ENCODE measurements at regions not wholly inside any gene's neighbourhood (a gene's known extent, or its start where the extent isn't known, plus 50 kb on each side); places are given as distances from the start of the nearest gene placed in this dataset.

- TF ChIP-seq, protein P1, sequence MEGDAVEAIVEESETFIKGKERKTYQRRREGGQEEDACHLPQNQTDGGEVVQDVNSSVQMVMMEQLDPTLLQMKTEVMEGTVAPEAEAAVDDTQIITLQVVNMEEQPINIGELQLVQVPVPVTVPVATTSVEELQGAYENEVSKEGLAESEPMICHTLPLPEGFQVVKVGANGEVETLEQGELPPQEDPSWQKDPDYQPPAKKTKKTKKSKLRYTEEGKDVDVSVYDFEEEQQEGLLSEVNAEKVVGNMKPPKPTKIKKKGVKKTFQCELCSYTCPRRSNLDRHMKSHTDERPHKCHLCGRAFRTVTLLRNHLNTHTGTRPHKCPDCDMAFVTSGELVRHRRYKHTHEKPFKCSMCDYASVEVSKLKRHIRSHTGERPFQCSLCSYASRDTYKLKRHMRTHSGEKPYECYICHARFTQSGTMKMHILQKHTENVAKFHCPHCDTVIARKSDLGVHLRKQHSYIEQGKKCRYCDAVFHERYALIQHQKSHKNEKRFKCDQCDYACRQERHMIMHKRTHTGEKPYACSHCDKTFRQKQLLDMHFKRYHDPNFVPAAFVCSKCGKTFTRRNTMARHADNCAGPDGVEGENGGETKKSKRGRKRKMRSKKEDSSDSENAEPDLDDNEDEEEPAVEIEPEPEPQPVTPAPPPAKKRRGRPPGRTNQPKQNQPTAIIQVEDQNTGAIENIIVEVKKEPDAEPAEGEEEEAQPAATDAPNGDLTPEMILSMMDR (IDR thresholded peaks at IDR 0.05; ENCODE audit: poor library complexity, severe bottlenecking) = no peak
- TF ChIP-seq EZH2 (IDR thresholded peaks at IDR 0.05; ENCODE audit: borderline replicate concordance, insufficient read depth, low read length, poor library complexity, severe bottlenecking) (no peak), RAD21 (conservative IDR thresholded peaks at IDR 0.05) (no peak), POLR2AphosphoS5 (IDR thresholded peaks at IDR 0.05) (no peak)
Observed at GRCh38 chr2:16160281-16161084, 220.1 kb downstream of the MYCN start.
